K562 (cell line): ENCODE measurements at regions not wholly inside any gene's neighbourhood (a gene's known extent, or its start where the extent isn't known, plus 50 kb on each side); places are given as distances from the start of the nearest gene placed in this dataset.

Experiments
- ATAC-seq: fragments of 200-7000 bp; cut with Tn5 transposase; 3 replicates; pipeline ENCODE4 v1.9.1; 2020; ENCODE audit warnings: moderate library complexity
- BruUV-seq: library from RNA; stranded (reverse); fragments of 400-500 nt; replicated peaks from 2 replicates; lab custom pipeline; 2021; lab: Mats Ljungman, UMichigan
- CTCF ChIA-PET: fragments of 300-600 bp; formaldehyde crosslinking; extraction: SDS; loops from one replicate; lab custom pipeline; 2021; ENCODE audit warnings: low intra/inter-chr PET ratio; lab: Yijun Ruan, JAX
- POLR2A ChIA-PET: fragments of 300-600, 350-650 bp; sonication (Branson Sonifier 250); formaldehyde crosslinking; extraction: SDS; loops from one replicate; lab custom pipeline; 2021; ENCODE audit warnings: antibody characterized with exemption, inconsistent platforms; lab: Yijun Ruan, JAX
- DNase-seq, 4 experiments: peaks; one replicate each; pipeline versions ENCODE4 v3.0.0 to v3.0.0-alpha.2; 2011 to 2018; ENCODE audit warnings: low spot score in 3 of 4, mixed read lengths in 3 of 4; ENCODE audit errors: extremely low read depth in 1 of 4
- FAIRE-seq: peaks from 2 replicates; lab custom pipeline; 2011; peaks lifted over from hg19 to GRCh38; lab: Jason Lieb, UNC
- H2AFZ ChIP-seq: 2 replicates; pipeline ENCODE4 v1.6.0; 2011; ENCODE audit warnings: low read depth, low read length, control low read depth, inconsistent platforms
- H3K27ac ChIP-seq: fragments of 200-600 bp; 3 replicates; pipeline ENCODE4 v1.8.0; 2011; ENCODE audit warnings: low read depth, mild to moderate bottlenecking, control low read depth, inconsistent platforms, low read length, moderate library complexity, mixed read lengths; ENCODE audit errors: extremely low read depth
- H3K27me3 ChIP-seq, 2 experiments: fragments of 300-600 bp in 1 of 2; 2 replicates in 1 of 2; 3 replicates in 1 of 2; pipeline versions ENCODE4 v1.6.0 to v1.8.0; 2011; ENCODE audit warnings: inconsistent platforms in 2 of 2, low read length in 2 of 2, mild to moderate bottlenecking in 1 of 2, mixed read lengths in 1 of 2, moderate library complexity in 1 of 2; ENCODE audit not compliant: control insufficient read depth in 2 of 2, insufficient read depth in 2 of 2
- H3K36me3 ChIP-seq: fragments of 300-600 bp; 3 replicates; pipeline ENCODE4 v1.8.0; 2011; ENCODE audit warnings: mild to moderate bottlenecking, low read length, inconsistent platforms; ENCODE audit not compliant: control insufficient read depth, insufficient read depth
- H3K4me1 ChIP-seq, 2 experiments: fragments of 200-600 bp in 1 of 2; replicated peaks in 1 of 2; 2 replicates in 1 of 2; 3 replicates in 1 of 2; pipeline versions ENCODE4 v1.5.1 to v1.8.0; 2011; ENCODE audit warnings: inconsistent platforms in 2 of 2, low read length in 2 of 2, mild to moderate bottlenecking in 1 of 2, mixed read lengths in 1 of 2, moderate library complexity in 1 of 2; ENCODE audit not compliant: control insufficient read depth in 2 of 2, insufficient read depth in 2 of 2
- H3K4me2 ChIP-seq: 2 replicates; pipeline ENCODE4 v1.6.1; 2011; ENCODE audit warnings: low read length, control low read depth, inconsistent platforms, mixed read lengths; ENCODE audit not compliant: insufficient read depth
- H3K4me3 ChIP-seq: fragments of 200-600 bp; sonication (generic), shearing (Covaris generic); 2 replicates; pipeline ENCODE4 v1.5.1; 2016; ENCODE audit warnings: control low read depth, inconsistent platforms
- H3K79me2 ChIP-seq: fragments of 200-600 bp; 3 replicates; pipeline ENCODE4 v1.8.0; 2011; ENCODE audit warnings: low read length, inconsistent platforms; ENCODE audit not compliant: control insufficient read depth, insufficient read depth
- H3K9ac ChIP-seq, 2 experiments: 2 replicates each; pipeline versions ENCODE4 v1.6.0 to v1.6.1; 2011; ENCODE audit warnings: low read depth in 2 of 2, low read length in 2 of 2, control low read depth in 1 of 2, inconsistent platforms in 1 of 2, mild to moderate bottlenecking in 1 of 2, mixed read lengths in 1 of 2; ENCODE audit not compliant: insufficient read depth in 1 of 2
- H3K9me1 ChIP-seq: one replicate; pipeline ENCODE4 v1.6.0; 2011; ENCODE audit warnings: inconsistent platforms, mild to moderate bottlenecking, low read length, moderate library complexity; ENCODE audit not compliant: control insufficient read depth, insufficient read depth
- H3K9me3 ChIP-seq: replicated peaks from 2 replicates; pipeline ENCODE4 v1.5.1; 2011; ENCODE audit warnings: low read depth, low read length, inconsistent platforms; ENCODE audit not compliant: control insufficient read depth, insufficient read depth
- H4K20me1 ChIP-seq: replicated peaks from 2 replicates; pipeline ENCODE4 v1.6.1; 2011; ENCODE audit warnings: low read length, inconsistent platforms, mixed read lengths; ENCODE audit not compliant: control insufficient read depth, insufficient read depth
- BRCA1 ChIP-seq, 2 experiments: fragments of 450-650 bp in 1 of 2; sonication (generic) in 1 of 2; formaldehyde crosslinking in 1 of 2; IDR thresholded peaks; 2 replicates each; pipeline versions ENCODE4 v1.5.0 to v1.6.1; 2017 to 2020; ENCODE audit warnings: mild to moderate bottlenecking in 1 of 2, missing genetic modification reagents in 1 of 2
- CHD7 ChIP-seq: fragments of 200-600 bp; sonication (generic); IDR thresholded peaks from one replicate; pipeline ENCODE4 v1.6.1; 2012; ENCODE audit warnings: mild to moderate bottlenecking, low read depth, low read length, inconsistent platforms
- PHF20 ChIP-seq: fragments of 450-650 bp; IDR thresholded peaks from 2 replicates; pipeline ENCODE4 v1.6.1; 2018; ENCODE audit not compliant: partially characterized antibody
- SOX6 ChIP-seq: fragments of 450-650 bp; IDR thresholded peaks from 2 replicates; pipeline ENCODE4 v1.6.1; 2014; ENCODE audit warnings: mild to moderate bottlenecking
- WGBS: fragments of 100-300 bp; shearing (Covaris generic); methylation state at CpG from one replicate; pipeline ENCODE4 v1.1.6; 2016; ENCODE audit warnings: low coverage, mixed read lengths; ENCODE audit not compliant: insufficient coverage; ENCODE audit errors: missing lambda C conversion rate; 5-methylcytosine and 5-hydroxymethylcytosine counted together
- in situ Hi-C: fragments of 300-500 bp; cut with MboI; formaldehyde crosslinking; loops from 4 replicates; pipeline ENCODE4 v1.15.0; 2018; ENCODE audit warnings: inconsistent platforms, mixed read lengths
- intact Hi-C: fragments of 100-400 bp; cut with micrococcal nuclease; formaldehyde crosslinking; loops from 2 replicates; pipeline ENCODE4 v1.14.2; 2022

- ATAC-seq (no peak), FAIRE-seq (no peak), DNase-seq (no peak)
- H3K36me3 ChIP-seq = no peaks in the 10 kb centered on the region
- no peaks in the 10 kb centered on the region for H3K9me1 ChIP-seq
- H3K4me2 ChIP-seq = no peak overlapping the region
- no peaks in the 10 kb centered on the region for H3K79me2 ChIP-seq
- CTCF ChIA-PET = no interaction called here
- no peak overlapping the region for H3K9ac ChIP-seq
- in situ Hi-C loops = no loop called here
- POLR2A ChIA-PET = no interaction called here
- intact Hi-C loops = no loop called here
- H3K4me3 ChIP-seq = no peak overlapping the region
- H3K4me1 ChIP-seq = no peaks in the 10 kb centered on the region
- no peak for TF ChIP-seq PHF20
- no peak for TF ChIP-seq SOX6
- no peaks in the 10 kb centered on the region for H3K27me3 ChIP-seq
- no peak overlapping the region for H2AFZ ChIP-seq
- no peaks in the 10 kb centered on the region for H4K20me1 ChIP-seq
- no peaks in the 10 kb centered on the region for H3K9me3 ChIP-seq
- WGBS = 0% methylated on average over 2 of the region's 2 CpGs
- BruUV-seq = no TSS peak
- no peak overlapping the region for H3K27ac ChIP-seq
Measured at GRCh38 chr4:60637976-60638375, 562.1 kb upstream of the ADGRL3 start.

- ChIA-PET POLR2A (no interaction called here), CTCF (no interaction called here)
- DNase-seq (no peak), FAIRE-seq (no peak), ATAC-seq (no peak)
- Histone ChIP-seq H3K27me3 (no peaks in the 10 kb centered on the region), H2AFZ (no peak overlapping the region), H4K20me1 (no peaks in the 10 kb centered on the region), H3K36me3 (no peaks in the 10 kb centered on the region), H3K27ac (no peak overlapping the region), H3K4me2 (no peak overlapping the region), H3K79me2 (no peaks in the 10 kb centered on the region), H3K9me3 (no peaks in the 10 kb centered on the region), H3K4me3 (no peak overlapping the region), H3K9me1 (no peaks in the 10 kb centered on the region), H3K4me1 (no peaks in the 10 kb centered on the region), H3K9ac (no peak overlapping the region)
- BruUV-seq = no TSS peak
- intact Hi-C loops (no loop called here), in situ Hi-C loops (no loop called here)
- WGBS = 3% methylated on average over 2 of the region's 2 CpGs
- TF ChIP-seq CHD7 (no peak), BRCA1 (IDR thresholded peaks at IDR 0.05) (no peak), BRCA1 (CRISPR knock-in tag; IDR thresholded peaks at IDR 0.05) (no peak)
Measured at GRCh38 chr4:60648774-60649173, 551.4 kb upstream of the ADGRL3 start.
